AML-193 (cell line): ENCODE measurements at regions not wholly inside any gene's neighbourhood (a gene's known extent, or its start where the extent isn't known, plus 50 kb on each side); places are given as distances from the start of the nearest gene placed in this dataset.

ENCODE experiments used
- DNase-seq, 2 experiments: peaks; one replicate each; lab custom pipeline; 2025; lab: John Stamatoyannopoulos, UW

DNA sequence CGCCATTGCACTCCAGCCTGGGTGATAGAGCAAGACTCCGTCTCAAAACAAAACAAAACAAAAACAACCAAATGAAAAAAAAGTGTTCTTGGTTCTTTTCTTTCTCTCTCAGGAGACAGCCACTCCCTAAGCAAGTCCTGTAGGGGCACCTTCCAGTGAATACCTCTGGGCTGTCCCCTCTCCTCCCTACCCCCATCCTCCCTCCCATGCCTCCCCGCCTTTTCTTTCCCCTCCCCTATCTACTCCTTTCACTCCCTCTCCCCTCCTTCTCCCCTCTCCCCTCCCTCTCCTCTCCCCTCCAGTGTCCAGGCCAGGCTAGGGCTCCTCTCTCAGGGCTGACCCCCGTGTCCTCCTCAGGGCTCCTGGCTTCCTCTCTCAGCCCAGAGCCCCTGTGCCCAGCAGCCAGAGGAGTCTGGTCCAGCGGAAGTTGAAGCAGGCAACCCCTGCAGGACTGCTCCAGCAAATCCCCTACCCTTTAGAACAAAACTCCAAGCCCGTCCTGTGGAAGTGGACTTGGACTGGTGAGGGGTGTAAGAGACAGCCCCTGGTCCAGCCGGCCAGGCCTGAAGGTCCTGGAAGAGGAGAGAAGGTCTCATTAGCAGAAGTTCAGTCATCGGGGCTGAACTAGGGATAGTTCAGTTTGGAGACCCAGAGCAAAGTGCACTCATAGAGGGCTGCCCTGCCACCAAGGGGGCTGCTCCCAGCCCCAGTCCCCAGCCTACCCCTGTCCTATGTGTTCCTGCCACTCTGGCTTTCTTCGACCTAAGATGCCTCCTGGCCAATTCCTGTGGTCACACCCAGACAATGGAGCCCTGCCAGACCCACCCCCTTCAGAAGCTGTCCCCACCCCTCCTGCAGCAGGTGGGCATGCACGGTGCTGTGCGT is 79.8 kb upstream of the IQSEC1 start:
- no peak for DNase-seq

DNA sequence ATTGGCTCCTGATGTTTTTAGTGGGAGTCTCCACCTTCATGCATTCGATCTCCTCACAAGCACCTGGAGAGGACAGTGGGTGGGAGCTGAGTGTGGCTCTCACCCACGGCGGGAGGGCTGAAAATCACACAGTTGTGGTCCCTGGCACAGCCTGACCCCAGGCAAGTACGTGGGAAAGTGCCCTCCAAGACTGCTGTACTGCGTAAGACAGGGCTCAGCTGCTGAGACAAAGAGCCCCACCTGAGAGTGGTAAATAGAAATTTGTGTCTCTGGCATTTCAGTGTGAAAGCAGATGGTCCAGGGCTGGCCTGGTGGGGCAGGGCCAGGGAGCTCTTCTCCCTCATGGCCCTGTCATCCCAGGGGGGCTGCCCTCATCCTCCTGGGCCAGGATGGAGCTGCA is 77.4 kb upstream of the IQSEC1 start:
- DNase-seq = no peak

DNA sequence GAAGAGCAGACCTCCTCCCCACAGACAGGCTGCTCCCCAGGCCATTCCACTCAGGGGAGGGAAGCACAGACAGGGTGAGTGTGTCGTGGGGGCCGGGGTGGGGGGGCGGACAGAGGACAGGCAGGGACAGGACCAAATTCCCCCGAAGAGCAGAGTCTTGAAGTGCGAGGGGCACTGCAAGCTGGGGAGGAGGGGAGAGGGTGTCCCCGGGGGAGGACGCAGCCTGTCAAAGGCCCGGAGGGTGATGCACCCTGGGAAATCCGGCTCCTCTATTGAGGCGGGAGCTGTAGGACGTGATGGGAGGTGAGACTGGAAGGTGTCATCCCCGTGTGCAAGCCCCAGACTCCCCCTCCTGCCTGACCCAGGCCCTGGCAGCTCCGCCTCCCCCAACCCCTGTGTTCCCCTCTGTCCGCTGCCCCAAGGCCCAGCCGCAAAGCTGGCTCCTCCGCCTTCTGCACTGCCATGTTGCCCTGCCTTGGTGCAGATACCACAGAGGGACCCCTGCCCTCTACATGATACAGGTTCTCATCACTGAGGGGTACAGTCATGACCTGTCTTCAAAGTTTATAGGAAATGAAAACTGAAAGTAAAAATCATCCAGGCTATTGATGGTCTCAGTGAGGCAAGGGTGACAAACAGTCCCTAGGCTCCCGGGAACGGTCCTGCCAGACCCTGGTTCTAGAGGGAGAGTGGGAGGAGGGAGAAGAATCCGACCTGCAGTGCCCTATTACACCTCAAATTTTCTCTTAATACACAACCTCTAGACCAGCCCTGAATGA is 76.3 kb upstream of the IQSEC1 start:
- no peak for DNase-seq

DNA sequence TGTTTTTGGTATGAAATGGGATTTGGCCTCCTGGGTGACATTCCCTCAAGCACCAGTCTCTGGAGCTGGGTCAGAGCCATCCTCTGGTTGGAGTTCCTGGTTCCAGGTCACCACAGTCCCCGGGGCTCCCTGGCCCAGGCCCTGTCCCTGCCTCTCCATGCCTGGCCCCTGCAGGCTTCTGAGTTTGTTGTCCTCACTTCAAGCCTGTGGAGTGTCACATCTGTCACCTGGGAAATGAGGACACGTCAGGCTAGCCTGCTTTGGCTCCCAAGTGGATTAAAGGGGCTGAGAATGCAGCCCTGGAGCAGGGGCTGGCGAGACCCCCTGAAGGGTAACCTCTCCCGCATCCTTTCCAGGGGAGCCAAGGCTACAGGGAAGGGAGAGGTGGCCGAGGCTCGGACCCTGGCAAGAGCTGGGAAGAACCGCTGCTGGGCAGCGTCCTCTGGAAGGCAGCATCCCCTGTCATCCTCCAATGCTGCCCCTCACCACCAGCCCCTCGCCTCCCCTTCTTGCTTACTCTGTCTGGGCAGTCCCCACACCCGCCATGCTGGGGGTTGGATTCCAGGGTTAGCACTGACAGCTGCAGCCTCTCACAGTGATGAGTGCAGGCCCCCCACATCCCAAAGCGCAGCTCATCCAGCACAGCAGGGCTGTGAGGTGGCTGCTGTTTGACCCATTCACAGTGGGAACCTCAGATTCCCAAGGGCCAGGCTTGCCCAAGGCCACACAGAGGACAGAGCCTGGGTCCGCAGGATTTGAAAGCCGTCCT is 75.5 kb upstream of the IQSEC1 start:
- DNase-seq = no peak

DNA sequence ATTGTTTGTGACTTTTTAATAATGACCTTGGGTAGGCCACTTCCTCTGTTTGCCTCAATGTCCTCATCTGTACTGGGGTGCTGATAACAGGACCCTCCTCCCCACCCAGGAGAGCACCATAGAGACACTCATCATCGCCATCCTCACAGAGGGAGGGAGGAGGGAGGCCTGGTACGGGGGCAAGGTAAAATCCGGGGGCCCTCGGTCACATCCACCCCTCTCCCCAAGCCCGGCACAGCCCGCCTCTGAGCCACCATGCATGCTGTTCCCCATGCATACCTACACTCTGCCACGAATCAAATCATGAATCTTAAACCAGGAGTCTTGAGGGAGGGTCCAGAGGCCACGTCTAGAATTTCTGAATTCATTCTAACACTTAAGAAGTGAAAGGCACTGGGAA is 74.9 kb upstream of the IQSEC1 start:
- no peak for DNase-seq

DNA sequence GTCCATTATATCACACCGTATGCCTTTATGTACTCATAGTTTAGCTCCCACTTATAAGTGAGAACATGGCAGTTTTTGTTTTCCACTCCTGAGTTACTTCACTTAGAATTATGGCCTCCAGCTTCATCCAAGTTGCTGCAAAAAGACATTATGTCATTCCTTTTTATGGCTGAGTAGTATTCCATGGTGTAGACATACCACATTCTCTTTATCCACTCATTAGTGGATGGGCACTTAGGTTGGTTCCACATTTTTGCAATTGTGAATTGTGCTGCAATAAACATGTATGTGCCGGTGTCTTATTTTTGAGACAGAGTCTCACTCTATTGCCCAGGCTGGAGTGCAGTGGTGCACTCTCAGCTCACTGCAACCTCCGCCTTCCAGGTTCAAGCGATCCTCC is 74.1 kb upstream of the IQSEC1 start:
- no peak for DNase-seq

DNA sequence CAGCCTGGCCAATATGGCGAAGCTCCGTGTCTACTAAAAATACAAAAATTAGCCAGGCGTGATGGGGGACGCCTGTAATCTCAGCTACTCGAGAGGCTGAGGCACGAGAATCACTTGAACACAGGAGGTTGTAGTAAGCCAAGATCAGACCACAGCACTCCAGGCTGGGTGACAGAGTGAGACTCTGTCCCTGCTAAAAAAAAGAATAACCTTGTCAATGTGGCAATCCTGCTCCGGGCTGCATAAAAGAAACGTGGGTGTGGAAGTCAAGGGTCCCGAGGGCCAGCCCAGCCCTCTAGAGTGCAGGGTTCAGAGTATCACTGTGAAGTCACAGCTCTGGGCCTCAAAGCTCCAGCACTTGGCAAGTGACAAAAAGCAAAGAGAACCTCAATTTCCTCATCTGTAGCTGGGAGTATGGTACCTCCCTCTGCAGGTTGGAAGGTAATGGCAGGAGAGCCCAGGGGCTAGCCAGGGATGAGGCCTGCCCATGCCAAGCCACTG is 73.5 kb upstream of the IQSEC1 start:
- no peak for DNase-seq

DNA sequence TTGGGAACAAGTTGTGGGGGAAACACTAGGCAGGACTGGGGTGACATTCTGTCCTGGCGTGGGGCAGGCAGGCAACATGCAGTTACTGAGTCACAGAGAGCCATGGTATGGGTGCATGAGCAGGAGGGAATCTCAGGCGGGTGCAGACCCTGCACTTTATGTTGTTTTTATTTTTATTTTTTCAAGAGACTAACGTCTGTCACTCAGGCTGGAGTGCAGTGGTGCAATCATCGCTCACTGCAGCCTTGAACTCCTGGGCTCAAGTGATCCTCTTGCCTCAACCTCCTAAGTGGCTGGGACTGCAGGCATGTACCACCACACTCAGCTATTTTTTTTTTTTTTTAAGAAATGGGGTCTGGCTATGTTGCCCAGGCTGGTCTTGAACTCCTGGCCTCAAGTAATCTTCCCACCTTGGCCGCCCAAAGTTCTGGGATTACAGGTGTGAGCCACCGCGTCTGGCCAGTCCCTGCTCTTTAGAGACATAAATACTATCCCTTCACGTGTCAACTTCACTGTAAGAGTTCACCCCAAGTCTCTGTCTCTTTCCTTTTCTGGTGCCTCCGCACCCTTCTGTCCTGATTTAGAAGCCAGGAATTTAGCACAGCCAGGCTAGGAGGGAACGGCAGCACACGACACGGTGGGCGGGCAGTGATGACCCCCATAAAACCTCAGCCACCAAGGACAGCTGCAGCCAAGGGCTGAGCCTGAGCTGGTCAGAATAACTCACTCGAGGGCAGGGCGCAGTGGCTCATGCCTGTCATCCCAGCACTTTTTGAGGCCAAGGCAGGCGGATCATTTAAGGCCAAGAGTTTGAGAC is 72.8 kb upstream of the IQSEC1 start:
- no peak for DNase-seq

DNA sequence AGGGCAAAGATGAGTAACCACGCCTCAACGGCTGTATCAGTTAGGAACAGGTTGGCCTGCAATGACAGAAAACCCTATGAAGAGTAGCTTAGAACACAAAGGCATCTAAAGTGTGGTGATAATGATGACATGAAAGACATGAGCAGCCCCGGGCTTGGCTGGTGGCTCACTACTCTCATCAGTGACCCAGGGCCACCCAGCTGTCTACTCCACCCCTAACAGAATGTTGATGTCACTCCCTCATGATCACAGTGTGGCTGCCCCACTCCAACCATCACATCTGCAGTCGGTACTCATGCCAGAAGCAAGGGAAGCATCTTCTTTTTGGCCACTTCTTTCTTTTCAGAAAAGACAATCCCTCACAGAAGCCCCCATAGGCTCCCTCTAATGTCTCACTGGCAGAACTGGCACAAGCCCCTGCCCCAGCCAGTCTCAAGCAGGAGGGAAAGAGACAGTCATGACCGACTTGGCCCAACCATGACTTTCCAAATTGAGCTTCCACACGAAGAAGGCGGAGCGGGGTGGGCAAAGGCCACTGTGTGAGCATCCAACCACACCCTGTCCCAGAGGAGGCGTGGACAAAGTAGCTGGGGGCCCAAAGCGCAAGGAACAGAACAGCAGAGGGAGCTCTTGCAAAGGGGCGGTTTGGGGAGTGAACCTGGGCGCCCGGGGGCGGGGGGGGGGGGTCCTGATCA is 72.0 kb upstream of the IQSEC1 start:
- no peak for DNase-seq

DNA sequence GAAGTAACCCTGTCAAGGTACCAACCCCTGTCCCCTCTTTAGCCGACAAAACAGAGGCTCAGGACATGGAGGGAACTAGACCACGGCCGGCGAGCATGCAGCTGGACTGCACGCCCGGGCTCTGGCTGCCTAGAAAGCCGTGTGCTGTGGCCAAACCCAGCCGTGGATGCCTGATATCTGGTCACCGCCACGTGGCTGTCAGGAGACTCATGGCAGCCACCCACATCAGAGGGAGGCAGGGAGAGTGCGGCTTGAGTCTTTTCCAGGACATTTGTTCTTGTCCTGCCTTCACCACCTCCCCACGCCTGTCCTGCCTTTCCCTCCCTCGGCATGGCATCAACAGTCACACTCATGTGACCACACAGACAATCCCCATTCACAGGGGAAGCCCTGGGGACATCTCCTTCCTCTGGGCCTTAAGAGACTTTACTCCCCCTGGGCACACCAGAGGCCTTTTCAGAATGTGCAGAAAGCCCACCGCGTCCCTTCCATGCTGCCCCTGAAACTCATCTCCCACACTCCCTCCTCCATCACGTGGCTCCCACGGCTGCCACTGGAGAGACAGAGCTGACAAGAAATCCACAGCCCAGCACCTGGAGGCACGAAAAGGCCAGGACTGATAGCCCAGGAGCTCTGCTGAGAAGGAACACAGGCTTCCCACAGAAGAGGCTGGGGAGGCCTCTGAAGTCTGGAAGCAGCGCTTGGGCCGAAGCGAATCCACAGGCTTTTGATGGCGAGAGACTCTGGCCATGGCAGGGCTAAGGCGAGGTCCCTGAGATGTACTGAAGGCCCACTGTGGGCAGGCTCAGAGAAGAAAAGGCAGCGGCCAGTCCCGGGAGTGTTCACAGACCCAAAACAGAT is 71.2 kb upstream of the IQSEC1 start:
- no peak for DNase-seq

DNA sequence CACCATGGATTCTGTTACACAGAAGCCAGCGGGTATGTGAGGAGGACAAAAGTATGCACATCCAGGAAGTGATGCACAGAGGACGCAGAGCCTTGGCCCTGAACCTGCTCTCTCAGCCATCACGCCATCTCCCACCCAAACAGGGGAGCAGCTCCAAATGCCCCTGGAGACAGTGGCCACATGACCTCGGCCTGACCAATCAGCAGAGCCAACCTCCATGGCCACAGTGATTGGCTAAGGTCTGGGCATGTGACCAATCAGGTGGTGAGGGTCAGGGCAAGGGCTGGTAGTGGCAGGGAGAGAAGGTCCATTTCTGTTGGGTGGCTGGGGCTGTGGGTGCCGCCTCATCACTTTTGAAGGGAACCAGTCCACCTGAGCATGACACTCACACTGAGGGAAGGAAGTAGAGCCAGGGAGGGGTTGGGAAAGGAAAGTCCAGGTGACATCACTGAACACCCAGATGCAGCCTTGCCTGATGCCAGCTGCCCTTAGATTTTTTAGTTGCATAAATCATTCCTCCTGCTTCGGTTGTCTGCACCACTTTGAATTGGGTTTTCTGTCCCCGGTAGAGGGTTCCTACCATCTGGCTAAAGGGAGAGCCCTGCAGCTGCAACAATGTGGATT is 70.3 kb upstream of the IQSEC1 start:
- no peak for DNase-seq

DNA sequence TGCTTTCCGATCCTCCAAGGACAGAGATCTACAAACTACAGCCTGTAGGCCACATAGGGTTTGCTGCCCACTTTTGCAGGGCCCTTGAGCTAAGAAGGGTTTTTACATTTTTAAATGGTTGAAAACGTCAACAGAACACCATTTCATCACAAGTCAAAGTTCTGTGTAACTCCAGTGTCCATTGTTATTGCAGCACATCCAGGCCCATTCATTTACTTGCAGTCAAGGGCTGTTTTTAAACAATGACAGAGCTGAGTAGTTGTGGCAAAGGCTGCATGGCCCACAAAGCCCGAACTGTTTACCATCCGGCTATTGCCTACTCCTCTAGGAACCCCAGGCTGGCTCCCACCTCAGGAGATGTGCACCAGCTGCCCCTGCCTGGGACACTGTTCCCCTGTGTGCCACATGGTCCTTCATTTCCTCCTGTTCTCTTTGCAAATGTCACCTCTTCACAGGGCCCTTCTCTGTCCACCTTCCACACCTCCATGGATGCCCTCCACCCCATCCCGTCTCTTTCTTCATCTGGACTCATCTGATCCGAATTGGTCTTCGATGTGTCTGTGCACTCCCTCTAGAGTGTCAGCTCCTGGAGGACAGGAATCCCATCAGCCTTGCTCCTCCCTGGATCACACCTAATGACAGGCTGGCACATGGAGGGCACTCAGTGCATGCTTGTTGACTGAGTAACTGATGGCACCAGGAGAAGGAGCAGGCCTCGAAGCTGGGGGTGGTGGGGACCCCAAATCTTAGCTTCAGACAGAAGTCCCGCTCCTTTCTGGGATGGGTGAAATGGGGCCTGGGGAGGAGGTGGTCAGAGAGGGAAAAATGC is 69.5 kb upstream of the IQSEC1 start:
- DNase-seq = no peak

DNA sequence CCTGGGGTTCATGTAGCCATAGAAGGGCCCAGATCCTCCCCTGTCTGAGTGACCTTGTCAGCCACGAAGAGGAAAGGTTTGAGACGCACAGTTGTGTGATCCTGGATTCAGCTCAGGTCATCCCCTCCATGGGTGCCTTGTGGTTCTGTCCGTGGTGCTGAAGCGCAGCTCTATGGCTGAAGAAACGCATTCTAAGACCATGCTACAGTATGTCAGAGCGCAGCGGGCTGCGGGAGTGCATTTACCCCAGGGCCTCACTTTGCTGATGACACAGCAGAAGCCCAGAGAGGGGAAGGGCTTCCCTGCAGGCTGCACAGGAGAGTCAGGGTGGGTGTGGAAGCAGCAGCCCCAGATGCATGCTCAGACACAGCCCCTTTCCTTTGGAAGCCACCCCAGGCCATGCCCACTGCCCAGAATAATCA is 68.8 kb upstream of the IQSEC1 start:
- peak; percentile 4 to 22 for DNase-seq

DNA sequence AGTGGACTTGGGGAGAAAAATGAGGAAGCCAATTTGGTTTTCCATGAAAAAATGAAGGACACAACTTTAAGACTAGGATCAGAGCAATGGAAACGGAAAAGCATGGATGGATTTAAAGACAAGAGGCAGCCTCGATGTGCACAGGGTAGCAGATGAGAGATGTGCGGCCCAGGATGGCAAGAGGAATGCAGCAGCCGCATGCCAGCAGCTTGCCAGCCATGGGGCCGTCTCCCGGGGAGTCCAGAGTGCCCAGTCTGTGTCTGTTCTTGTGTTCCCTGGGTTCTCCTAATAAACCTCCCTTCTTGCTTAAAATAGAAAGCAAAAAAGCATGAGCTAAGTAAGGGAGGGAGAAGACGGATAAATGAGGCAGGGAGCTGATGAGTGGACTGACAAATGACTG is 68.0 kb upstream of the IQSEC1 start:
- no peak for DNase-seq

DNA sequence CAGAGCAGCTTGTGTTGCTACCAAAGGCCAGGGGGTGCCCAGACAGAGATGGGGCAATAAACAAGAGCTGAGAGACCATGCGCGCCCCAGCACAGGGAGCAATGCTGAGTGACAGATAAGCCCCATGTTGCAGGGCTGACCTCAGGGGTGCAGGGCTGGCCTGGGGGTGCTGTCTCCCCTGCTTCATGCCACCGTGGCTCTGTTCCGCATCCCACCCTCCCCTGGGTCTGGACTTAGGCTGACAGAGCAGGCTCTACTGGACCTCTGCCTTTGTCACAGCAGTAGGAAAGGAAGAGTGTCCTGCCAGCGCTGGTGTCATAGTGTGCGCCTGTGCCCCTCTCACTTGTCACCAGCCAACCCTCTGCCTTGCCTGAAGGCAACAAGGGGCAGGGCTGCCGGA is 67.4 kb upstream of the IQSEC1 start:
- DNase-seq = no peak

DNA sequence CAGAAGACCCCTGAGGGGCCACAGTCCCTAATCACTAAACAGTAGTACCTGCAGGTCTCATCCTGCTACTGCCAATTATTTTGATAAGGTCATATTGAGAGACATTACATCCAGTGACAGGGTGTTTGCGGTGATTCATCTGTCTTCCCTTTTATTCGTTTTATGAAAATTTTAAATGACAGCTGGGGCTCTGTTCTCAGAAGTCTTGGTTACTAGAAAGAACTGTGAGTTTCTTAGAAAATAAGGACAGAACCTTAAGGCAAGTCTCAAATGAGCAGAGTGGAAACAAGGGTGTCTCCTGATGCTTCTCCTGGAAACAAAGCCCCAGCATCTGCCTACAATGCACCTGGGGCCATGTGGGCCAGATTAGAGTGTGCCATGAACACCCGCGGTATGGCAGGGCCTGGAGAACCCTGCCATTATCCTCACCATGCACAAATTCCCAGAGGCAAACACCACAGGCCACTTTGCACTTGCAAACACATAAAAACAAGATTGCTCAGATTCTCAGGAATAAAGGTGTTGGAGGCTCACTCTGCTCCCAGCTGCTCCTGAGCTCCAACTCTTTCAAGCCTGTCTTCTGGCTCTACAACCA is 66.3 kb upstream of the IQSEC1 start:
- no peak for DNase-seq

DNA sequence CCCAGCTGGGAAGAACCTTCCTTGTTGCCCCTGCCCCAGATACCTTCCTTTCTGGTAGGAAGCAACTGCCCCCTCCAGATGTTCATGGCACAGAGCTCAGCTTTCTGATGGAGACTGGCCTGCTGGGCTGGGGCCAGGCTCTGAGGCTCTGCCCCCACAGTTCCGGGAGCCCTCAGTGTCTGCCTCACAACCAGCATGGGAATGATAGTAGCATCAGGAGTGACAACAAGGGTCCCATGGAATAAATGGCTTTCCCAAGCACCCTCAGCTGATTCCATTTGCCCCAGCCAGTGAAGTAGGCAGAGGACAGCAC is 65.6 kb upstream of the IQSEC1 start:
- no peak for DNase-seq
